ENCODE measurements at regions not wholly inside any gene's neighbourhood (a gene's known extent, or its start where the extent isn't known, plus 50 kb on each side); places are given as distances from the start of the nearest gene placed in this dataset.

- TF ChIP-seq ZBTB33 (CRISPR knock-in tag; IDR thresholded peaks at IDR 0.05) = no peak
- no peak for TF ChIP-seq RCOR2 (CRISPR knock-in tag; IDR thresholded peaks at IDR 0.05)
Measured at GRCh38 chr4:10353110-10353509, 104.1 kb downstream of the ZNF518B start.
